GM21360 (cell line): ENCODE measurements at regions not wholly inside any gene's neighbourhood (a gene's known extent, or its start where the extent isn't known, plus 50 kb on each side); places are given as distances from the start of the nearest gene placed in this dataset.
"Not testable (repeated sequence)": the region's sequence is repeated elsewhere in the genome, so short reads cannot be mapped to it uniquely, and the experiment has no call there.

ENCODE experiments used
- ATAC-seq: cut with Tn5 transposase; IDR thresholded peaks from one replicate; pipeline ENCODE4 v1.9.1; 2021; ENCODE audit warnings: mild to moderate bottlenecking, moderate library complexity; ENCODE audit not compliant: unreplicated experiment

DNA sequence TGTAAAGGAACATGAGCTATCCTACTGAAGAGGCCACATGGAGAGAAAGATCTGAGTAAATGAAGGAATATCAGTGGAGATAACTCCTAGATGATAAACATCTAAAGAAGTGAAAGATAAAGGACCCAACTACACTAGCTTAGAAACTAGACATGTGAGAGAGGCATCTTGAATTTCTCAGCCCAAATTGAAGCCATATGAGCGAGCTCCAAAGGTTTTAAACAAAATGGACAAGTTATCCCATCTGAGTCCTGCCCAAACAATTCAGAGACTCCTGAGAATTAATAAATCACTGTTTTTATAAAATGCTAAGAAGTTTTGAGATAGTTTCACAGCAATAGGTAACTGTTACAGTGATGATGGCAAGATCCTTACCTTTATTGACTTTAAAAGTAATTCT is 438.9 kb downstream of the NAV3 start:
- ATAC-seq: no peak

GRCh38 chr12:78271546-78271945 is 440.9 kb downstream of the NAV3 start:
- ATAC-seq: no peak

- ATAC-seq: no peak
Observed at GRCh38 chr12:78275886-78276285, 445.2 kb downstream of the NAV3 start.

- no peak for ATAC-seq
Observed at GRCh38 chr12:78278706-78279190, 448.1 kb downstream of the NAV3 start.

- no peak for ATAC-seq
Observed at GRCh38 chr12:78279567-78279966, 448.9 kb downstream of the NAV3 start.

GRCh38 chr12:78281102-78281501 is 450.4 kb downstream of the NAV3 start:
- ATAC-seq: not testable (repeated sequence)

GRCh38 chr12:78284417-78284816 is 453.7 kb downstream of the NAV3 start:
- ATAC-seq: no peak

- no peak for ATAC-seq
Observed at GRCh38 chr12:78290606-78291345, 460.1 kb downstream of the NAV3 start.

- ATAC-seq: no peak
Observed at GRCh38 chr12:78293059-78293686, 462.5 kb downstream of the NAV3 start.

DNA sequence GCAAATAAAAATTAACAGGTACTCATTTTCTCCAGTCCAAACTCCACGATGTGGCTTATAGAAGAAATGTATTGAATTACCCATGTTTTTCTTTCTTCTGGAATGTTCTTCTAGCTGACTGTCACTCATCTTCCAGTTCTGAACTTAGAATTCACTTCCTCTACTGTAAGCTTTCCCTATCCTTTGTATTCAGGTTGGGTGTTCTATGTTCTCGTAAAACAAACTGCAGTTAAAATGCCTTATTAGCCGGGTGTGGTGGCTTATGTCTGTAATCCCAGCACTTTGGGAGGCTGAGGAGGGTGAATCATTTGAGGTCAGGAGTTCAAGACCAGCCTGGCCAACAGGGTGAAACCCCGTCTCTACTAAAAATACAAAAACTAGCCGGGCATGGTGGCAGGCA is 470.6 kb downstream of the NAV3 start:
- not testable (repeated sequence) for ATAC-seq

- no peak for ATAC-seq
Observed at GRCh38 chr12:78305808-78306207, 475.1 kb downstream of the NAV3 start.

GRCh38 chr12:78306236-78306635 is 475.5 kb downstream of the NAV3 start:
- ATAC-seq: no peak

- ATAC-seq: no peak
Observed at GRCh38 chr12:78308701-78309100, 478.0 kb downstream of the NAV3 start.

DNA sequence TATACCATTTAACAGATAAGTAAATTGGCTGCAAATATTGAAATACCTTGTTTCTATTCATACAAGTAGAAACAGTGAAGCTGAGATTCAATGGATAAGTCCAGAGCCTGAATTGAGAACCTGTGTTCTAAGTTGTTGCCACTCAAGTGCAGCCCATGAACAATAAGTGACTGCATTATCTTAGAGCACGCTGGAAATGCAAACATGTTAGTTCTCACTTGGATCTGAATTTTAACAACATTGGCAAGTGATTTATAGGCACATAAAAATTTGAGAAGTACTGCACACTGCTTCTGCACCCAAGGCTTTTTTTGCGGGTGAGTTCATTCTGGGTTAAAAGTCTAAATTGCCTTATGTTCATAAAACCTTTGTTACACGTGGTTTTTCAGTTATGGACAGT is 484.3 kb downstream of the NAV3 start:
- ATAC-seq: no peak

GRCh38 chr12:78316136-78316535 is 485.4 kb downstream of the NAV3 start:
- no peak for ATAC-seq

DNA sequence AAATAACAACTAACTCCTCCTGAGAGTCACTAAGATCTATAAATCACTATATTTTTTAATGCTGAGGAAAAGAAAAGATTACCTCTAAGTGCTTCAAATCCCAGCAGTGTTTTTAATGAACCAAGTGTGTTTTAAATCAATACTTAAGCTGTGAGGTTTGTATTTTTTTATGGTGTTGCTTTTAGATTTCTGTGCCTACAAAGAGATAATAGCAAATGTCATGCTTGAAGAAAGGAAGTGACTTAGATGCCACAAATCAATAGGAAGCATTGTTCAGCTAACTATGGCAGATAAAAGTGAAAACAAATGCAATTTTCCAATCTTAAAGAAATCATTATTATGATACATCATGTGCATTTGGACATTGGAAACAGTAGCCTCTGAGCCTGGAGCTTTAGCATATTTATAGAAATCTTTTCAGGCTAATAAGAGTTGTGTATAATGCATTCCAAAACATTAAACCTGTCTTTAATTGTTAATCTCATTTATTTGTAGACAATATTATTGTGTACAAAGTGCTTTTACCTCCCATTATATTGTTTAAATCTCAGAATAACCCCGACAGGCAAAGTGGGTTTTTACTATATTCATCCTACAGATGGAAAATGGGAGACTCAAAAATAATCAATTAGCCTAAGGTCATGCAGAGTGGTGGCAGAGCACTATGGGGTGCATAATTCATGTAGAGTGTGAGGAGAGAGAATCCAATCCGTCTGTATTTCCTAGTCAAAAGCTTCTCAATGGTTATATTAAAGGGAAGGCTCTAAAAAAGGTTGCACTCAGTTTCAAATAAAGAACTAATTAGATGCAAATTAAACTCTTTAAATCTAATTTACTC is 486.2 kb downstream of the NAV3 start:
- no peak for ATAC-seq

DNA sequence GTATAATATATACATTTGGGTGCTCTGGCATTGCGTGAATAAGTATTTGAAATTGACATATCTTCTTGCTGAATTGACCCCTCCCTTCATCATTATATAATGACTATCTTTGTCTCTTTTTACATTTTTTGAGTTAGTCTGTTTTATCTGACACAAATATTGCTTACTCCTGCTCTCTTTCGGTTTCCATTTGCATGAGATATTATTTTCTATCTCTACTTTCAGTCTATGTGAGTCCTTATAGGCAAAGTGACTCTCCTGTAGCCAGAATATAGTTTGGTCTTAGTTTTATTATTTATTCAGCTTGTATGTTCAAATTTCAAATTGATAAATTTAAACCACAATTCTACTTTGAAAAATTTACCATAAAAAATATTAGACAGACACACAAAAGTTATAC is 491.0 kb downstream of the NAV3 start:
- no peak for ATAC-seq

DNA sequence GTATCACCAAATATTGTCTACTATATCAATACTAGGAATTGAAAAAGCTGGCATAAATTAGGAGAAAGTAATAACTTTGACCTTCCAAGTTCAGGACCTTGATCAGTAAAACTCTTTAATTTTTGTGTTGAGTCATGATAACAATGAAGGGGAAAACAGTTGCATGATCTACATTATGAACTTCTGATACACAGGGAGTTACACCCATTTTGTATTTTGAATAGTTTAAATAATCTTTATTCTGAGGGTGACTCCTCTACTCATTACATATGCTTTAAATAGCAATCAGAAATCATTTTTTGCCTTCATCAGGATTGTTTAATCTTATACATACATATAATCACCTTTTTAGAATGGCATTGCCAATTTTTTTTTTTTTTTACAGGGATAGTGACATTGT is 492.5 kb downstream of the NAV3 start:
- no peak for ATAC-seq

DNA sequence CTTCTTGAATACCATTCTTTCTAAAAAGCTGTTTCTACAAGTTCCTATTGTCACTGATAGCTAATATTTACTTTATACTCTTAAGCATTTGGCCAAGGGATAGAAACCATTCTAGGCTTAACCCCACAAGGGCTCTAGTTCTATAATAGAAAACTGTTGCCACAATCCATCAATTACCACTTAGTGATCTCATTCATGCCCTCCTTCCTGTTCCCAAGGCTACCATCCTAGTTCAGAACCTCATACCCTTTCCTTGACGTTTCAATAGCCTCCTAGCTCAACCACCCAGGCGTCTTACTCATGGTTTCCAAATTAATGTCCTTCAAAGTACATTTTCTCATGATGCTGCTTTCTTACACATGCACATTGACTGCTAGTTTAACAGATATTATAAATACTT is 493.5 kb downstream of the NAV3 start:
- ATAC-seq: no peak

GRCh38 chr12:78328524-78328923 is 497.8 kb downstream of the NAV3 start:
- no peak for ATAC-seq

DNA sequence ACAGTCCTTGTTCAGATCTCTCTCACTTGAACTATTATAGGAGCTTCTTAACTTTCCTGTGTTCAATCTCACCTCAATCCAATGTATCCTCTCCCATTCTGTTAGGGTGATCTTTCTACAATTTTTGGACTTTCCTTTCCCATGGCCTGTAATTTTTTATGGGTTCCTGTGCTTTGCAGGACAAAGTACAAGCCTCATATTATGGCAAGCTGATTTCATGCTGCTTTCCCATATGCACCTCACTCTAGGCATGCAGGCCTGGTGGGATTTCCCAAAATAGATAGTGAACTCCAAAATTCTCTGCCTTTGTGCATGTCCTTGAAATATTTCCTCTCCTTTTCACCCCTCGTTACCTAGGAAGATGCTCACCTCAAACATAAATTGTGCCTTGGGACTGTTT is 499.4 kb downstream of the NAV3 start:
- ATAC-seq: no peak

DNA sequence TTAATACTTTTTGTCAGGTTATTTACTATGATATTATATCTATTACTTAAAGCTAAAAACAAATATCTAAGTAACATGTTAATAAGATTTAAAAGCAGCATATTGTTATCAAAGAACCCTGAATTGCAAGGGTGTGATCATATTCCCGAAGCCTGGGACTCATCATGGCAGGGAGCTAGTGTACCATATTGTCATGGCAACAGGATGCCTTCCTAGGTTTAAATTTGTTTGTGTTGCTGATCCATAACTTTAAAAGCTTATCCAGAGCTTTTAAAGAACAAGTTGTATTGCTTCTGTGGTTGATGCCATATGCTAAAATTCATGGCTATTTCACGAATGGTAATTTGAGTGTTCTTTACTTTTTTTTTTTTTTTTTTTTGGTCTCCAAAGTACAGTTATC is 500.5 kb downstream of the NAV3 start:
- ATAC-seq: no peak
